ENCODE measurements at regions not wholly inside any gene's neighbourhood (a gene's known extent, or its start where the extent isn't known, plus 50 kb on each side); places are given as distances from the start of the nearest gene placed in this dataset.

DNA sequence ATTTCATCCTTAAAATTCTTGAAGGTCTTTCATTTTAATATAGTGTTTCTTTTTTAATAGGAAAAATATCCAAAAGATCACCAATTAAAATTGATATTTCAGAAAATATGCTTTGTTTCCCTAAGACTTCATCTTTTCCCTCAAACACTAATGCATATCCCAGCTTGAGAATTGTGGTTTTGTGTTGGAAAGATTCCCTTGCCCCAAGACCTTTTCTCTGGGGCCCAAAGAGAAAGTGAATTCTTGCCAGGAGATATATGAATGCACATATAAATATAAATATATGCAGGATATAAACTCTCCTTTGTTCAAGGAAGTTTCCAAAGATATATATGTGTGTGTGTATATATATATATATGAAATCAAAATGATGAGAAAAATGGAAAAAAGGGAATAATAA is 241.2 kb downstream of the FAM76B start:
- Mint-ChIP-seq H3K27ac (no peak overlapping the region), H3K4me3 (no peak overlapping the region)

GRCh38 chr11:95547976-95548375 is 241.6 kb downstream of the FAM76B start:
- Mint-ChIP-seq H3K27ac (no peak overlapping the region), H3K4me3 (no peak overlapping the region)

More for the DNA sequence above, 241.2 kb downstream of the FAM76B start:
- Mint-ChIP-seq H3K27me3 (ENCODE audit: low read depth) (no peaks in the 10 kb centered on the region), H3K36me3 (ENCODE audit: low read depth) (no peaks in the 10 kb centered on the region), H3K4me1 (ENCODE audit: low read depth) (peaks cover 15% of the 10 kb centered on the region), H3K9me3 (no peaks in the 10 kb centered on the region)

GRCh38 chr11:95547186-95547585 is 242.4 kb downstream of the FAM76B start:
- H3K27ac Mint-ChIP-seq, result no peak overlapping the region
- no peaks in the 10 kb centered on the region for H3K9me3 Mint-ChIP-seq
- H3K36me3 Mint-ChIP-seq (ENCODE audit: low read depth), result no peaks in the 10 kb centered on the region
- H3K27me3 Mint-ChIP-seq (ENCODE audit: low read depth), result no peaks in the 10 kb centered on the region
- H3K4me1 Mint-ChIP-seq (ENCODE audit: low read depth), result peaks cover 15% of the 10 kb centered on the region
- H3K4me3 Mint-ChIP-seq, result no peak overlapping the region

More at GRCh38 chr11:95547976-95548375, 241.6 kb downstream of the FAM76B start:
- Mint-ChIP-seq H3K9me3 (no peaks in the 10 kb centered on the region), H3K36me3 (ENCODE audit: low read depth) (no peaks in the 10 kb centered on the region), H3K4me1 (ENCODE audit: low read depth) (peaks cover 15% of the 10 kb centered on the region), H3K27me3 (ENCODE audit: low read depth) (no peaks in the 10 kb centered on the region)

DNA sequence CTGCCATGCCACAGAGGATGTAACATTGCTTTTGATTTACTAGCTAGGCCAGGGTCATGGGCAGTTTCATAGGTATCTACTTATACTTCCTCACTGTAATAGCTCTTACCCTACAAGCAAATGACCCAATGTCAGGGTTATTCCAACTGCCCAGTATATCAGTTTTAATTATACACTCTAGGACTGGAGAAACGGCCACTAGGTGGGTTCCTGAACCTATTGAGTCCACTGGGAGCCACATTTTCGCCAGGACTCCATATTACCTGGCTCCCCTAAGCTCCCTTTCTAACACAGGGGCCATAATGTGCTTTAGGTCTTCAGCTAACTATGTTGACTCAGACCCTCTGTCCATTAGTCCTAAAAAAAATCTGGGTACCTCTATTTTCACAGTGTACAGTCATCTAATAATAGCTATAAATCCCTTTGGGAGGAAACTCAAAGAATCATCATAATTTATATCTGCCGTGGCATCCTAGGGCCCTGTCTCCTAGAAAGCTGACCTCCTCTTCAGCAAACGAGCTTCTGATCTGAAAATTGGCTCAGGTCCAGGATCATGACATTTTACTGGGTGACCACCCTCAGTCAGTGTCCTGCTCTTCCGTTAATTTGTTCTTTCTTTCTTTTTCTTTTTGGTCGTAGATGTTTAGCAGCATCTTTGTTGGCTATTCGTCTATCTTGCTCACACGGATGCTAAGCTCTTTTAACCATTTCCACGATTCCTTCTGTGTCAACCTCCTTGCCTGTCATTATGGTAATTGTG is 244.3 kb downstream of the FAM76B start:
- peaks cover 3% of the 10 kb centered on the region for H3K36me3 Mint-ChIP-seq (ENCODE audit: low read depth)
- peaks cover 5% of the 10 kb centered on the region for H3K9me3 Mint-ChIP-seq
- no peak overlapping the region for H3K27ac Mint-ChIP-seq
- peaks cover 15% of the 10 kb centered on the region for H3K4me1 Mint-ChIP-seq (ENCODE audit: low read depth)
- no peaks in the 10 kb centered on the region for H3K27me3 Mint-ChIP-seq (ENCODE audit: low read depth)
- H3K4me3 Mint-ChIP-seq, result no peak overlapping the region

- peaks cover 3% of the 10 kb centered on the region for H3K36me3 Mint-ChIP-seq (ENCODE audit: low read depth)
- H3K27ac Mint-ChIP-seq, result no peak overlapping the region
- H3K27me3 Mint-ChIP-seq (ENCODE audit: low read depth), result no peaks in the 10 kb centered on the region
- peaks cover 11% of the 10 kb centered on the region for H3K4me1 Mint-ChIP-seq (ENCODE audit: low read depth)
- H3K4me3 Mint-ChIP-seq, result no peak overlapping the region
- H3K9me3 Mint-ChIP-seq, result peaks cover 5% of the 10 kb centered on the region
Observed at GRCh38 chr11:95544095-95544856, 245.3 kb downstream of the FAM76B start.

- Mint-ChIP-seq H3K27ac (no peak overlapping the region), H3K4me3 (no peak overlapping the region), H3K36me3 (ENCODE audit: low read depth) (peaks cover 3% of the 10 kb centered on the region), H3K4me1 (ENCODE audit: low read depth) (peaks cover 9% of the 10 kb centered on the region), H3K27me3 (ENCODE audit: low read depth) (no peaks in the 10 kb centered on the region), H3K9me3 (peaks cover 5% of the 10 kb centered on the region)
Observed at GRCh38 chr11:95542868-95543551, 246.6 kb downstream of the FAM76B start.

GRCh38 chr11:95541715-95542114 is 247.9 kb downstream of the FAM76B start:
- no peaks in the 10 kb centered on the region for H3K27me3 Mint-ChIP-seq (ENCODE audit: low read depth)
- peaks cover 3% of the 10 kb centered on the region for H3K36me3 Mint-ChIP-seq (ENCODE audit: low read depth)
- peaks cover 5% of the 10 kb centered on the region for H3K9me3 Mint-ChIP-seq
- H3K4me1 Mint-ChIP-seq (ENCODE audit: low read depth), result peaks cover under 1% of the 10 kb centered on the region
- H3K4me3 Mint-ChIP-seq, result no peak overlapping the region
- no peak overlapping the region for H3K27ac Mint-ChIP-seq

DNA sequence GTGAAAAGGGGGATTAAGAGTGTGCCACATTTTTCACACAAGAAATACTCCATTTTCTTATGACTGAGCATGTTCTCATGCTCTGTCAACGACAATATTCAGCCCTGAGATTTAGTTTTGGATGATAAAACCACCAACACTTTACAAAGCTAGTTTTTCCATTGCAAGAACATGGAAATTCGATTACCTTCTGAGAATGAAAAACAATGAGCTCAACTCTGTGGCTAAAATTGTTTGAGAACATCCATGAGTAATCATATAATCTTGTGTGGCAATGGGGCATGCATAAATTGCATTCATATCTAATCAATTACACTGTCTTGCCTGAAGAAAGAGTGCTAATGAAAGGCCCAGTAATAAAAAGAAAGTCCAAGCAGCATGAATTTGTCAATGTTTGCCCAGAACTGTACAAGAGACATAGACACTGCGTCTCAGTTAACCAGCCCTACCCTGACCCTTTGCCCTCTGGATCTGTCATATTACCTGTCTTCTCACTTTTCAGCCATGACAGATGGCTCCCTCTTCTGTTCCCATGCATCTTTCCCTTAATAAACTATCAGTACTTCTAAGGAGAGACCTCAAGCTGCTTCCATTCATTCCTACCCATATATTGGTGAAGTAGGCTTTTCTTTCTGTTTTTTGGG is 253.4 kb downstream of the FAM76B start:
- H3K9me3 Mint-ChIP-seq, result peaks cover 33% of the 10 kb centered on the region
- H3K4me3 Mint-ChIP-seq, result no peak overlapping the region
- H3K4me1 Mint-ChIP-seq (ENCODE audit: low read depth), result peaks cover 3% of the 10 kb centered on the region
- no peaks in the 10 kb centered on the region for H3K27me3 Mint-ChIP-seq (ENCODE audit: low read depth)
- H3K27ac Mint-ChIP-seq, result no peak overlapping the region
- H3K36me3 Mint-ChIP-seq (ENCODE audit: low read depth), result peaks cover 10% of the 10 kb centered on the region

DNA sequence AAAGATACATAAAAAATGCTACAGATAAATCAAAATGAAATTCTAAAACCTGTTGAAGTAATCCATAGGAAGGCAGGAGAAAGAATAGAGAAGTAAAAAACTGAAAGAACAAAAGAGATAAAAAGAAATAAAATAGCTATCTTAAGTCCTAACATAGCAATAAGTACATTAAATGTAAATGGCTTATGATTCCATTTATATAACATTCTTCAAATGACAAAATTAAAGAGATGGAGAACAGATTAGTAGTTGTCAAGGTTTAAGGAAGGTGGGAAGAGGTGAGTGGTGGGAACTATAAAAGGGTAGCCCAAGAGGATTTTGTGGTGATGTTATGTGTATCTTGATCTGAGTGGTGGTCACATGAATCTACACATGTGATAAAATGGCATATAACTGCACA is 254.8 kb downstream of the FAM76B start:
- H3K27ac Mint-ChIP-seq, result no peak overlapping the region
- H3K36me3 Mint-ChIP-seq (ENCODE audit: low read depth), result peaks cover 7% of the 10 kb centered on the region
- no peak overlapping the region for H3K4me3 Mint-ChIP-seq
- H3K4me1 Mint-ChIP-seq (ENCODE audit: low read depth), result peaks cover 3% of the 10 kb centered on the region
- no peaks in the 10 kb centered on the region for H3K27me3 Mint-ChIP-seq (ENCODE audit: low read depth)
- peaks cover 31% of the 10 kb centered on the region for H3K9me3 Mint-ChIP-seq

- peaks cover 7% of the 10 kb centered on the region for H3K36me3 Mint-ChIP-seq (ENCODE audit: low read depth)
- H3K9me3 Mint-ChIP-seq, result peaks cover 31% of the 10 kb centered on the region
- peaks cover 3% of the 10 kb centered on the region for H3K4me1 Mint-ChIP-seq (ENCODE audit: low read depth)
- no peak overlapping the region for H3K27ac Mint-ChIP-seq
- no peak overlapping the region for H3K4me3 Mint-ChIP-seq
- no peaks in the 10 kb centered on the region for H3K27me3 Mint-ChIP-seq (ENCODE audit: low read depth)
Observed at GRCh38 chr11:95534226-95534625, 255.4 kb downstream of the FAM76B start.

- H3K9me3 Mint-ChIP-seq, result peaks cover 31% of the 10 kb centered on the region
- H3K36me3 Mint-ChIP-seq (ENCODE audit: low read depth), result peaks cover 7% of the 10 kb centered on the region
- no peak overlapping the region for H3K27ac Mint-ChIP-seq
- peaks cover 3% of the 10 kb centered on the region for H3K4me1 Mint-ChIP-seq (ENCODE audit: low read depth)
- no peak overlapping the region for H3K4me3 Mint-ChIP-seq
- H3K27me3 Mint-ChIP-seq (ENCODE audit: low read depth), result no peaks in the 10 kb centered on the region
Observed at GRCh38 chr11:95531116-95531515, 258.5 kb downstream of the FAM76B start.

DNA sequence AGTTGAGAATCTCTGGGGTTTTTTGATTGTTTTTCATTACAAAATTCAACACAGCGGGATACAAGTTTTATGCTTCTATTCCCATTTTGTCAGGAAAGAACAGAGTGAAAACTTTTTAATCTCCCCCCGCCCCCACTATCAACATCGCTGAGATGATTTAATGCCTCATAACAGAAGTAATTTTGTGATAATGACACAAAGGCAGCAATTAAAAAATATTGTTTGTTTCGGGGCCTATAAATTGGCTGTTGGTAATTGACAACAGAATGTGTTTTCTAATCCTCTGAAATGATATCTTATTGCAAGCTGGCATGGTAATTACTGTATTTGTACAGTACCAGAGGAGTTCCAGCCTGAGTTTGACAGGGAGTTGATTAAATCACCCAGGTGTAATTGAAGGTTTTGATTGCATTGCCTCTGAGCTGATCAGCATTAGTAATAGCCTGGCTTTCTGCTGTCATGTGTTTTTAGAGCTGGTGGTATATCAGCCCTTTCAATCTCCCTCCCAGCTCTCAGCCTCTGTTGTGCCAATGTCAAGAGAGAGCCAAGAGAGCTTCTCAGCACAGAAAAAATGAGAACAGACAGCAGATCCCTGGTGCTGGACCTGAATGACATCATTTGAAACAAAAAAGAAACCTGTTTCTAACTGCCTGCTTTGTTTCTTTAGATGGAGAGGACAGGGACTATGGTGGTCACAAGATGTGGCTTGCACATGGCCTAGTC is 265.1 kb downstream of the FAM76B start:
- H3K27me3 Mint-ChIP-seq (ENCODE audit: low read depth), result no peaks in the 10 kb centered on the region
- no peaks in the 10 kb centered on the region for H3K9me3 Mint-ChIP-seq
- peaks cover 4% of the 10 kb centered on the region for H3K36me3 Mint-ChIP-seq (ENCODE audit: low read depth)
- no peaks in the 10 kb centered on the region for H3K4me1 Mint-ChIP-seq (ENCODE audit: low read depth)
- H3K27ac Mint-ChIP-seq, result no peak overlapping the region
- no peak overlapping the region for H3K4me3 Mint-ChIP-seq

DNA sequence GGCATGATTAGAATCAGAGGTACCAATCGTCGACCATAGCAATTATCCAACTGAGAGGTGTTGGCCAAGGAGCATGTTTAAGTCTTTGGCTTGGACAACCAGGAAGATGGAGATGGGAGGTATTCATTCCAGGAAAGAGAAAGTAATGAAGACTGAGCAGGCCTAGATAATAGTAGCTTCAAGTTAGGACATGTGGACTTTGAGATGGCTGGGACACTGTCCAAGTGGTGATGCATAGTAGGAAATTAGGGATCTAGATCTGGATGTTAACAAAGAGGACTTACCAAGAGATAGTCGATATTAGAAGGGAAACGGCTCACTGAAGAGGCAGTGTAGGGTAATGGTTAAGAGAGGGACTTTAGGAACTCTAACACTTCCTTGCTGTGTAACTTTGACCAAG is 266.7 kb downstream of the FAM76B start:
- Mint-ChIP-seq H3K4me3 (no peak overlapping the region), H3K27me3 (ENCODE audit: low read depth) (no peaks in the 10 kb centered on the region), H3K36me3 (ENCODE audit: low read depth) (peaks cover 4% of the 10 kb centered on the region), H3K27ac (no peak overlapping the region), H3K9me3 (no peaks in the 10 kb centered on the region), H3K4me1 (ENCODE audit: low read depth) (no peaks in the 10 kb centered on the region)

DNA sequence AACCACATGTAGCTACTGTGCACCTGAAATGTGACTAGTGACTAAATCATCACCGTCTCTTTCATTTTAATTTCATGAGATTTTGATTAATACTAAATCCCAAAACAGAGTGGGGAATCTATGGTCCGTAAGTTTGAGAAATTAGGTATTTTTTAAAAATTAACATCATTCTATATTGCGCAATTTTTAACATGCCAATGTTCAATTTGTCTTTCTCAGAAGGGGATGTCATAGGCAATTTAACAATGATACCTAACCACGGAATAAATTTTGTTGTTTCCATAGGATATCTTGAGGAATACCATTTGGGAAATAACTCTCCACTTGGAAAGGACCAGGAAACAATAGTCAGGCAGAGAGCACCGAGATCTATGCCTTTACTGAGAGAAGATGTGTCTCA is 267.7 kb downstream of the FAM76B start:
- peaks cover 4% of the 10 kb centered on the region for H3K36me3 Mint-ChIP-seq (ENCODE audit: low read depth)
- H3K27me3 Mint-ChIP-seq (ENCODE audit: low read depth), result no peaks in the 10 kb centered on the region
- no peaks in the 10 kb centered on the region for H3K9me3 Mint-ChIP-seq
- no peak overlapping the region for H3K4me3 Mint-ChIP-seq
- H3K4me1 Mint-ChIP-seq (ENCODE audit: low read depth), result no peaks in the 10 kb centered on the region
- no peak overlapping the region for H3K27ac Mint-ChIP-seq

Data from T-helper 1 cell treated with Interleukin-12 subunit alpha and Interleukin-12 subunit beta and Interleukin-4 antibody, amounts not matched to agents 30 μg/mL and 1 μg/mL, for 36 hours (primary cell).